HG03521 (cell line): ENCODE measurements at regions not wholly inside any gene's neighbourhood (a gene's known extent, or its start where the extent isn't known, plus 50 kb on each side); places are given as distances from the start of the nearest gene placed in this dataset.
"Not testable (repeated sequence)": the region's sequence is repeated elsewhere in the genome, so short reads cannot be mapped to it uniquely, and the experiment has no call there.

Source experiments
- ATAC-seq: cut with Tn5 transposase; IDR thresholded peaks from one replicate; pipeline ENCODE4 v1.9.1; 2021; ENCODE audit warnings: mild to moderate bottlenecking, moderate library complexity; ENCODE audit not compliant: unreplicated experiment

DNA sequence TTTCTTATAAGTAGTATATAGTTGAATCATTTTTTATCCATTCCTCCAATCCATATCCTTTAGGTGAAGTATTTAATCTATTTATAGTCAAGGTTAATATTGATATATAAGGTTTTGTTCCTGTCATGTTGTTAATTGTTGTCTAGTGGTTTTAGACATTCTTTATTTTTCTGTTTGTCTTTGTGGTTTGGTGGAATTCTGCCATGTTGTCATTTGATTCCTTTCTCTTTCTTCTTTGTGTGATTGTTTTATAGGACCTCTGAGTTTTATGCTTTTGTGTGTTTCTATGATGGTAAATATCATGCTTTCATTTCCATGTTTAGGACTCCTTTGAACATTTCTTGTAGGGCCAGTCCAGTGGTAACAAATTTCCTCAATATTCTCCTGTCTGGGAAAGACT lies 450.3 kb upstream of the BTBD3 start:
- ATAC-seq: no peak

DNA sequence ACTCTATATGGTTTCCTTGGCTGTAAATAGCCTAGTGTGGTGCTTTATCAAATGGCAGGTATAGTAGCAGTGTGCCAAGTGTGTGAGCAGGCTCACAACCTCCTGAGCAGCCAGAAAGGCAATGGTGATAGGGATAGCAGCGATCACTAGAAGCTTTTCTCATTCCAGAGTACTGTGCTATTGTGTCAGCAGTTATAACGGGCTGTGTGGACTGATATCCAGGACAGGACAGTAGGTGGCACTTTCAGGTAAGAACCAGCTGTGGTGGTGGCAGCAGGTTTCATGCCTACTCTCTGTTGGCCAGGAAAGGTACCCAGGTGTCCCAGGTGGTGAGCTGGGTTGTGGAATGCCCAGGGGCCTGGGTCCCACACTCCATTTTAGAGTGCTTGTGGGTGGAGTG lies 448.8 kb upstream of the BTBD3 start:
- no peak for ATAC-seq

DNA sequence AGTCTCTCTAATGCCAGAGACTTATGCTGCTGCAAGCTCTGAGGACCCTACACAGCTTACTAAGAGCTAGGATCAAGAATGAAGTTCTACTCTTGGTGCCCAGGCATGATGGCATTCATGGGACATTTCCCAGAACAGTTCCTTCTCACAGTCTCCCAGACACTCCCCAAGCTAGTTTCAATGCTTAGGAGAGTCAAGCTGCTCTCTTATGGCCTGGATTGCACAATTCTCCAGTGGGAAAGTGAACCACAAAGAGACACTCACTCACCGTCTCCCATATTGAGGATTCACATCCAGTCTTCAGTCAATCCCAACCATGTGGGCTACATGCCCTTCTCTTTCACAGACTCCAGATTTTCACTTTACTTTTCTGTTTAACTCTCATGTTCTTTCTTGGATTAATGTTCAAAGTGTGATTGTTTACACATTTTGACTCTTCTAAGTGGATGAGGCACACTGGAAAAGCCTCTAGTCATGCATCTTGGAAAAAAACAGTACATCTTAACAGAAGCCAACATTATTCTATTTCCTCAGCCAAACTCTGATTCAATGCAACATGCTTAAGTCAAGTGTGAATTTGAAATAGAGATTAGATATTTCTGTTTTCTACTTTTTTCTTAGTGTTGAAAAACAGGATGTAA lies 447.8 kb upstream of the BTBD3 start:
- ATAC-seq: no peak

DNA sequence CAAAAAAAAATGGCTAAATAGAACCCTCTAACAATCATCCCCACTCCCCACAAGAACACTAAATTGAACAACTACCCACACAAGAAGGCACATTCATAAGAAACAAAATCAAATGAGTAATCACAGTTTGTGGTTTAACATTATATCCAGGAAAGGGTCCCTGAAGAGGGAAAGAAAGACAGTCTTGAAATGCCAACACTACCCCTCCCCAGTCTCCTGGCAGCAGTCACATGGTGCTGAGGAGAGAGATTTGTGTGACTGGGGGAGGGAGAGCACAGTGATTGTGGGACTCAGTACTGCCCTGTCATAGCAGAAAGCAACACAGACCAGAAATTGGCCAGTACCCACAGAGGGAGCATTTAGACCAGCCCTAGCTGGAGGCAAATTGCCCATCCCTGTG lies 443.7 kb upstream of the BTBD3 start:
- ATAC-seq: no peak

- no peak for ATAC-seq
Observed at GRCh38 chr20:11483697-11484096, 434.0 kb upstream of the BTBD3 start.

- no peak for ATAC-seq
Observed at GRCh38 chr20:11484479-11484878, 433.2 kb upstream of the BTBD3 start.

DNA sequence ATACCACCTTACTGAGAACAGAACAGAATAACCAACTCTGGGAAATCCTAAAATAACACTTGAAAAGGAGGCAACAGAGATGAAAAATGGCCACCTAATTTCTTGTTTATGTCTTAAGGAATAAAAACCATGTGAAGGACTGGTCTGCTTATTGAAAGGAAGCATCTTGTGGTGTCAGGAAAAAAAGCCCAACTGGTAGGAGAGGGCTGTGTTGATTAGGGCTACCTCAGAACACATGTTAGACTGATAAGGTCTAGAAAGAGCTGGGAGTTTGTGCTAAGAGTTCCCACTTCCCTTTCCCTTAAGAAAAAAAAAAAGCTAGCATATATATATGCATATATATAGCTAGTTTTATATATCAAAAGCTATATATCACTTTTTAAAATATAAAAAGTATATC lies 425.3 kb upstream of the BTBD3 start:
- ATAC-seq: no peak

DNA sequence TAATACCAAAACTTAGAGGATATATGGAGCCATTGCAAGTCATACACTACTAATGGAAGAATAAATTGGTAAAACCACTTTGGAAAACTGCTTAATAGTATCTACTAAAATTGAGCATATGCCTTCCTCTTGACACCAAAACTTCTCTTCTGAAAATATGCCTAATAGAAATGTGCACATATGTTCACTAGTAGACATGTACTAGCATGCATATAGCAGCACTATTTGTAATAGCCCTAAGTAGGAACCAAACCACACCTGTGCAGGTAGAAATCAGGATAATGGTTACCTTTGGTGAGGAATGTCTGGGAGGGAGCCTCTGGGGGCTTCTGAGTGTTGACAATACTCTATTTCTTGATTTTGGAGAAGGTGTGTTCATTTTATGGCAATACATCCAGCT lies 424.8 kb upstream of the BTBD3 start:
- no peak for ATAC-seq

GRCh38 chr20:11496380-11496779 lies 421.3 kb upstream of the BTBD3 start:
- no peak for ATAC-seq

DNA sequence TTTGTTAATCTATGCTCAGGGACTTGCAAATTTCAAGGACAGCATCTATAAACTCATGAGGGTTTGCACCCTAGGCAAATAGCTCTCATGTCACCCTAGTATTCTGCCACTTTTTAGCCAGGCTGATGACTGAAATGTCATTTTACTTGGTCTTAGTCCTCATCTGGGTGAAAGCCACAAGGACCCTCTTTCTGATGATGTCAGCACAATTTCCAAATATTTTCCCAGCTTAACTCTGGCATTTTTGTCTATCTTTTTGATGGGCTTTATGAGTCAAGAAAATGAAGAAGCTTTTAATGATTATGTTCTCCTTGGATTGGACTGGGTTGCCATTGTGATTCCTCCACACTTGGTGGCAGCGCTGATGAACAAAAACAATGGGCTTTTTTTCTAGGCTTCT lies 420.1 kb upstream of the BTBD3 start:
- no peak for ATAC-seq

GRCh38 chr20:11499101-11499634 lies 418.5 kb upstream of the BTBD3 start:
- ATAC-seq: no peak

DNA sequence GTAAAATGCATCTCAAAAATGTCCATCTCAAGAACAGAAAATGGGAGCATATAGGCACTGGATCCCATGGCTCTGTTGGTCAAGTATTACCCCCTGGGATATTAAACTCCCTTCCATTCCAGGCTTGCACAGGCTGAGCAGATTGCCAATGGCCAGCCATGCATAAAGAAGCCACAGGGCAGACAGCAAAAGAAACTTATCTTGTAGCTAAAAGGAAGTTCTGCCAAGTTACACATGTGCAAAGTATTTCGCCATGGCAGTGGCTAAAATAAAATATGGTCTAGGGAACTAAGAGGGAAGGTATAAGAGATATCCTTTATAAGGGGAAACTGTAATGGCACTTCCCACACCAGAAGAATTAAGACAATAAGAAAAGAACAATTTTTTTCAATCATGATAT lies 415.6 kb upstream of the BTBD3 start:
- no peak for ATAC-seq

DNA sequence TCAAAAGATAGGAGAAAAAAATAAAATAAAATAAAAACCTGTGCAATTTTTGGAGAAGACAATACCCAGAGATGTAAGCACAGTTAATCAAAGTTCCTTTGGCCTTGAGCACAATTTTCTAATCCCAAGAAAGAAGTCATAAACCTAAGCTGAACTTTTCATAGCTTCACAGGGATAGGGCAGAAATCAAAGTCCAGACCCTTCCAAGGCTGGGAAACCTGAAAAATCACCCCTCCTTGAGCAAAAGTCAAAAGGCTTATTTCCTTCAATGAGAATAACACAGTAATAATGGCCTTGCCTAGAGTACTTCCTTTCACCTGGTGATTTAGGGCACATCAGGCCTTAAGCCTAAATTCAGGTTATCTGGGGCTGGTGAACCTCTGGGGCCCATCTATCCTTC lies 415.0 kb upstream of the BTBD3 start:
- ATAC-seq: no peak

DNA sequence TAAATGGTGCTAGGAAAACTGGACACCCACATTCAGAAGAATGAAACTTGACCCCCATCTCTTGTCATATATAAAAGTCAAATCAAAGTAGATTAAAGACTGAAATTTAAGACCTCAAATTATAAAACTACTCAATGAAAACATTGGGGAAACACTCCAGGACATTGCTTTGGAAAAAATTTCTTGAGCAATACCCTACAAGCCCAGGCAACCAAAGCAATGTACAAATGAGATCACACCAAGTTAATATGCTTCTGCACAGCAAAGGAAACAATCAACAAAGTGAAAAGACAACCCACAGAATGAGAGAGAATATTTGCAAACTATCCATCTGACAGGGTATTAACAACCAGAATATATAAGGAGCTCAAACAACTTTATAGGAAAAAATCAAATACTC lies 407.9 kb upstream of the BTBD3 start:
- no peak for ATAC-seq

DNA sequence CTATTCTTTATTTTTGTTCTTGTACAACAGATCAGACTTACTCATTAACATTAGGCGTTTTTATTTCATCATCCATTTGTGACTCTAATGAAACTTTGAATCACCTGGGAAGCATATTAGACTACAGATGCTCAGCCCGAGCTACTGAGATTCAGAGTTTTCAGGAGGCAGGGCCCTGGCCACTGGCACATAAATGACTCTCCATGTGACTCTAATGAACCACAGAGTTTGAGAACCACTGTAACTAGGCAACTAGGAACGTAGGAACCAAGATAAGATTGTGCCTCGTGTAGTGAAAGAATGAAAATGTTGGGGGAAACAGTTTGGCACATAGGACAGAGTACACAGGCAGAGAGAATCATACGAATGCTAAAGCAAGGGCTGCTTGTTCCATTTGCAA lies 405.9 kb upstream of the BTBD3 start:
- no peak for ATAC-seq

DNA sequence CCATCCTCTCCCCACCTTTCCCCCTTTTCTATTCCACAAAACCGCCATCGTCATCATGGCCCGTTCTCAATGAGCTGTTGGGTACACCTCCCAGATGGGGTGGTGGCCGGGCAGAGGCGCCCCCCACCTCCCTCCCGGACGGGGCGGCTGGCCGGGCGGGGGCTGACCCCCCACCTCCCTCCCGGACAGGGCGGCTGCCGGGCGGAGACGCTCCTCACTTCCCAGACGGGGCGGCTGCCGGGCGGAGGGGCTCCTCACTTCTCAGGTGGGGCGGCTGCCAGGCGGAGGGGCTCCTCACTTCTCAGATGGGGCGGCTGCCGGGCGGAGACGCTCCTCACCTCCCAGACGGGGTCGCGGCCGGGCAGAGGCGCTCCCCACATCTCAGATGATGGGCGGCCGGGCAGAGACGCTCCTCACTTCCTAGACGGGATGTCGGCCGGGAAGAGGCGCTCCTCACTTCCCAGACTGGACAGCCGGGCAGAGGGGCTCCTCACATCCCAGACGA lies 404.4 kb upstream of the BTBD3 start:
- not testable (repeated sequence) for ATAC-seq

GRCh38 chr20:11516448-11516847 lies 401.2 kb upstream of the BTBD3 start:
- ATAC-seq: no peak

- no peak for ATAC-seq
Observed at GRCh38 chr20:11520596-11520995, 397.1 kb upstream of the BTBD3 start.

DNA sequence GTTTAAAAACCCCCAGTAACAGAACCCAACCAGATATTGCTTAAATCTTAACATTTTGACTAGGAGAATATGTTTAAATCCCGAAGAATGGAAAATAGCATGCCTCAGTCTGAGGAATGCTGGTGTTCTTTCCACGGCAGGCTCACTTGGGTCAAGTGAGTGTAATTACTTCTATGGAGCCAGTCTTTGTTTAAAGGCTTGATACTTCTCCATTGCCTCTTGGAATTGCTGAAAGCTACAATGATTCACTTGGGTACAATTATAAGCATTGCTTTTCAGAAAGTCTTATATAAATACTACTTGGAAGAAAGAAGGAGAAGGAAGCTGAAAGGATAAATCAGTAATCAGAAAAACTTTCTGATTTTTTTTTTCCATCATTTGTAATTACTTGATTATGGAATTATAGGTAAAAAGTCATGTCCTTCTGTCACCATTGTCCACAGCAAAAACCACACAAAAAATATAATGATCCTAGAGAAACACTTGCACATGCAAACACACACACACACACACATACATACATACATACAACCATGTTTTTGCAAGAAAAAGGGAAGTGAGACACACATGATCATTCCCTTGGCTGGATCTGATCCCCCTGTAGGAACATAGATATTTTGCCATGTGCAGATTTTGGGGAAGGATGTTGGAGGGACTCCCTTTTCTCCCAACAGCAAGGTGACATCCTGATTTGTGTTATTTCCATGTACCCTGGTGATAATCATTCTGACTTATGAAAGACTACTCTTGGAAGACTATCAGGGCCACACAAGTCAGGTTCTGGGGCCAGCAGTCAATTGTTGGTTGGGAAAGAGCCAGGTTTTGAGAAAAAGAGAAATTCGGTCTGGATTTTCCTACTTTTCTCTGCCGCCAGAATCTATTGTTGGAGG lies 396.0 kb upstream of the BTBD3 start:
- ATAC-seq: no peak

DNA sequence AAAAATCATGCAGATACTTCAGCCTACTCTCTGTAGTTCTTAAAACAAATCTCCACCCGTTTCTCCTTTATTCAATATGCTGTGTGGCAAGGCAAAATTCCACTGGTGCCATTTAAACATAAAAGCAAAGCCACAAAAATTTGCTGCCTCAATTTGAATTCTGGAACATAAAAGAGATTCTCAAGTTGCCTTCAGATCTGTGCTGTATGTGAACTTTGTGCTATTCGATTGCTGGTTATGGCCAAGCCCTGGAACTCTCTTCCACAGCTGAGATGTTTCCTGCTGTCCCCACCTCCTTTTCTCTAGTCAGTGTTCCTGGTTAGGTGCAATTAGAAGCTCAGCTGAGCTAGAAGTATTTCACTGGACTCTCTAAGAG lies 395.3 kb upstream of the BTBD3 start:
- no peak for ATAC-seq

GRCh38 chr20:11529047-11529446 lies 388.6 kb upstream of the BTBD3 start:
- ATAC-seq: no peak

DNA sequence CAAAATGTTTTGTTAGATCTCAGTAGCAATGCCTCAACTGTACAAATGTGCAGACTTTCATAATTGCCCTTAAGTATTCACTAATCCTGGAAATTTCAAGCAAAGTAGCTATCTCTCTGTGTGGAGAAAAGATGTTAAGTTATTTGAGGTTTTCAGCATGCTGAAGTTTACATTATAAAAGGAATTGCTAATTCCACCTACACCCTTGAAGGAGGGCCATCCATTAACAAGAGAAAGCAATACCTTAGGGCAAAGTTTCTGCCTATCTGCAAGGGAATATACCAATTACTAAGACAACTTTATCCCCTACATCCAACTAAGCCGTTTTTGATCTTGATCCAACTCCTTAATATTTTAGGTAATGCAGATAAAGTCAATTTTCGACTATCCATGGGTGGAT lies 380.7 kb upstream of the BTBD3 start:
- ATAC-seq: no peak
